ENCODE measurements at regions not wholly inside any gene's neighbourhood (a gene's known extent, or its start where the extent isn't known, plus 50 kb on each side); places are given as distances from the start of the nearest gene placed in this dataset.

GRCh38 chr13:61135583-61135982 is 280.1 kb downstream of the PCDH20 start:
- Histone ChIP-seq H3K4me3 (no peak overlapping the region), H3K4me1 (no peaks in the 10 kb centered on the region), H3K27ac (peak overlapping the region in 1 of 2 donors; percentile 6), H3K27me3 (no peaks in the 10 kb centered on the region), H3K9me3 (no peaks in the 10 kb centered on the region), H3K36me3 (no peaks in the 10 kb centered on the region)
- TF ChIP-seq, protein P1, sequence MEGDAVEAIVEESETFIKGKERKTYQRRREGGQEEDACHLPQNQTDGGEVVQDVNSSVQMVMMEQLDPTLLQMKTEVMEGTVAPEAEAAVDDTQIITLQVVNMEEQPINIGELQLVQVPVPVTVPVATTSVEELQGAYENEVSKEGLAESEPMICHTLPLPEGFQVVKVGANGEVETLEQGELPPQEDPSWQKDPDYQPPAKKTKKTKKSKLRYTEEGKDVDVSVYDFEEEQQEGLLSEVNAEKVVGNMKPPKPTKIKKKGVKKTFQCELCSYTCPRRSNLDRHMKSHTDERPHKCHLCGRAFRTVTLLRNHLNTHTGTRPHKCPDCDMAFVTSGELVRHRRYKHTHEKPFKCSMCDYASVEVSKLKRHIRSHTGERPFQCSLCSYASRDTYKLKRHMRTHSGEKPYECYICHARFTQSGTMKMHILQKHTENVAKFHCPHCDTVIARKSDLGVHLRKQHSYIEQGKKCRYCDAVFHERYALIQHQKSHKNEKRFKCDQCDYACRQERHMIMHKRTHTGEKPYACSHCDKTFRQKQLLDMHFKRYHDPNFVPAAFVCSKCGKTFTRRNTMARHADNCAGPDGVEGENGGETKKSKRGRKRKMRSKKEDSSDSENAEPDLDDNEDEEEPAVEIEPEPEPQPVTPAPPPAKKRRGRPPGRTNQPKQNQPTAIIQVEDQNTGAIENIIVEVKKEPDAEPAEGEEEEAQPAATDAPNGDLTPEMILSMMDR (IDR thresholded peaks at IDR 0.05) = no peak
- DNase-seq (ENCODE audit: low spot score) = no peak

DNA sequence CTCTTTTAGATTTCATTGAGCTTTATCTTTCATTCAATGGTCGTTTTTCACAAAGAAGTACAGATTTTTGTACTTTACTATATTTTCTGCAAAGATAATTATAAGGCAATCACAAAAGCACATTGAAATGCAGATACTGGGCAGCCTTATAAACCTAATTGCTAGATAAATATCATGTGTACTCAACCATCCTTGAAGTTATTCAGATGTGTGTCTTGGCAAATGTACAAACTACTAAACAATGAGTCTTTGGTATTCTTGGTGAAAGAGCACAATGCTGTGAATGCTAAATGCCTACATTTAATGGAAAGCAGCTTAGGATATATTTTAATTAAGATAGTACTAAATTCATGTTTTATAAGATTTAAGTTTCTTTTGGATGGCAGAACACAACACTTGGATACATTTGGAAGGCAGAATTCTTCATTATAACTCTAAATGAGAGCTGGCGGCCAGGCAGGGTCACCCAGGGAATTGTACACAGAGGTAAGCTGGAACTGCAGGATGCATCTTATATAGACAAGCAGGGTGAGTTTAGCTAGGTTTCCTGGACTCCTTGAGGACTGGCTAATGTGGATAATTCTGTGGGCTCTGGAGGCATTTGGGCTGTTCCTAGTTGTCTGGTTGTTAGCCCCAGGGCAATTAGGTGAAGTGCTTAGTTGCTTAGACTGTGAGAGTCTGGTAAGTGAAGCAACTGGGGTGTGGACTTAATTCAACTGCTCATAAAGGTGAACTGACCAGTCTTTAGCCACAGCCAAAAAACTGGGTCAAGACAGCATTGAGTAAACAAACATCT is 286.6 kb downstream of the PCDH20 start:
- Histone ChIP-seq H3K9me3 (no peaks in the 10 kb centered on the region), H3K27me3 (no peaks in the 10 kb centered on the region), H3K4me1 (no peaks in the 10 kb centered on the region), H3K4me3 (no peak overlapping the region), H3K36me3 (no peaks in the 10 kb centered on the region), H3K27ac (no peak overlapping the region)
- DNase-seq (ENCODE audit: low spot score) = no peak
- TF ChIP-seq, protein P1 (IDR thresholded peaks at IDR 0.05) = no peak

GRCh38 chr13:61123538-61124289 is 291.9 kb downstream of the PCDH20 start:
- Histone ChIP-seq H3K4me1 (no peaks in the 10 kb centered on the region), H3K27ac (no peak overlapping the region), H3K9me3 (no peaks in the 10 kb centered on the region), H3K27me3 (no peaks in the 10 kb centered on the region), H3K4me3 (no peak overlapping the region), H3K36me3 (no peaks in the 10 kb centered on the region)
- TF ChIP-seq, protein P1 (IDR thresholded peaks at IDR 0.05) = no peak
- DNase-seq (ENCODE audit: low spot score) = no peak

GRCh38 chr13:61113140-61113658 is 302.4 kb downstream of the PCDH20 start:
- TF ChIP-seq, protein P1 (IDR thresholded peaks at IDR 0.05) = no peak
- Histone ChIP-seq H3K4me3 (no peak overlapping the region), H3K36me3 (no peaks in the 10 kb centered on the region), H3K27me3 (no peaks in the 10 kb centered on the region), H3K27ac (no peak overlapping the region), H3K9me3 (no peaks in the 10 kb centered on the region), H3K4me1 (no peaks in the 10 kb centered on the region)
- no peak for DNase-seq (ENCODE audit: low spot score)

GRCh38 chr13:61111529-61111928 is 304.1 kb downstream of the PCDH20 start:
- no peaks in the 10 kb centered on the region for H3K27me3 ChIP-seq
- DNase-seq (ENCODE audit: low spot score) = no peak
- H3K27ac ChIP-seq = no peak overlapping the region
- no peaks in the 10 kb centered on the region for H3K4me1 ChIP-seq
- no peak overlapping the region for H3K4me3 ChIP-seq
- TF ChIP-seq, protein P1 (IDR thresholded peaks at IDR 0.05) = no peak
- no peaks in the 10 kb centered on the region for H3K36me3 ChIP-seq
- no peaks in the 10 kb centered on the region for H3K9me3 ChIP-seq
